AG10803 (cell line): ENCODE measurements at regions not wholly inside any gene's neighbourhood (a gene's known extent, or its start where the extent isn't known, plus 50 kb on each side); places are given as distances from the start of the nearest gene placed in this dataset.
"Not testable (repeated sequence)": the region's sequence is repeated elsewhere in the genome, so short reads cannot be mapped to it uniquely, and the experiment has no call there.

Source experiments
- DNase-seq: peaks from one replicate; pipeline ENCODE4 v3.0.0; 2010; ENCODE audit warnings: low read depth
- H3K4me3 ChIP-seq: 2 replicates; pipeline ENCODE4 v1.5.1; 2011; ENCODE audit warnings: mild to moderate bottlenecking, low read length, control low read depth
- TF ChIP-seq, protein P1 (sequence below): conservative IDR thresholded peaks from 2 replicates; pipeline ENCODE4 v1.5.1; 2011; ENCODE audit warnings: mild to moderate bottlenecking, low read length, control low read depth, inconsistent platforms

- TF ChIP-seq, protein P1, sequence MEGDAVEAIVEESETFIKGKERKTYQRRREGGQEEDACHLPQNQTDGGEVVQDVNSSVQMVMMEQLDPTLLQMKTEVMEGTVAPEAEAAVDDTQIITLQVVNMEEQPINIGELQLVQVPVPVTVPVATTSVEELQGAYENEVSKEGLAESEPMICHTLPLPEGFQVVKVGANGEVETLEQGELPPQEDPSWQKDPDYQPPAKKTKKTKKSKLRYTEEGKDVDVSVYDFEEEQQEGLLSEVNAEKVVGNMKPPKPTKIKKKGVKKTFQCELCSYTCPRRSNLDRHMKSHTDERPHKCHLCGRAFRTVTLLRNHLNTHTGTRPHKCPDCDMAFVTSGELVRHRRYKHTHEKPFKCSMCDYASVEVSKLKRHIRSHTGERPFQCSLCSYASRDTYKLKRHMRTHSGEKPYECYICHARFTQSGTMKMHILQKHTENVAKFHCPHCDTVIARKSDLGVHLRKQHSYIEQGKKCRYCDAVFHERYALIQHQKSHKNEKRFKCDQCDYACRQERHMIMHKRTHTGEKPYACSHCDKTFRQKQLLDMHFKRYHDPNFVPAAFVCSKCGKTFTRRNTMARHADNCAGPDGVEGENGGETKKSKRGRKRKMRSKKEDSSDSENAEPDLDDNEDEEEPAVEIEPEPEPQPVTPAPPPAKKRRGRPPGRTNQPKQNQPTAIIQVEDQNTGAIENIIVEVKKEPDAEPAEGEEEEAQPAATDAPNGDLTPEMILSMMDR, result no peak
- no peak overlapping the region for H3K4me3 ChIP-seq
- no peak for DNase-seq
Measured at GRCh38 chr3:125670352-125670751, 75.1 kb upstream of the OSBPL11 start.

DNA sequence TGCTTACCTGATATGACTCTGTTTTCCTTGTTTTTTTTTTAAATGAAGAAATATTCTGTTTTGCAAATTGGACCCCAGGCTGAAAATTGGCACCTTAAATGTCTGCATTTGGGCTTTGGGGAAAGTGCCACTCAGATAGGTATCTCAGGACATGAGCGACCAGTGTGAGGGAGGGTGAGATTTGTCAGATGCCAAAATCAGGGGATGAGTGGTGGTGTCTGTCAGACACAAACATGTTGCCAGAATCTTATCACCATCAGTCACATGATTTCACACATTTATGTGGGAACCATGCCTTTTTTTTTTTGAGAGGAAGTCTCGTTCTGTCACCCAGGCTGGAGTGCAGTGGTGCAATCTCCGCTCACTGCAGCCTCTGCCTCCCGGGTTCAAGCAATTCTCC, 75.6 kb upstream of the OSBPL11 start:
- no peak for DNase-seq
- no peak overlapping the region for H3K4me3 ChIP-seq
- TF ChIP-seq, protein P1, result no peak

DNA sequence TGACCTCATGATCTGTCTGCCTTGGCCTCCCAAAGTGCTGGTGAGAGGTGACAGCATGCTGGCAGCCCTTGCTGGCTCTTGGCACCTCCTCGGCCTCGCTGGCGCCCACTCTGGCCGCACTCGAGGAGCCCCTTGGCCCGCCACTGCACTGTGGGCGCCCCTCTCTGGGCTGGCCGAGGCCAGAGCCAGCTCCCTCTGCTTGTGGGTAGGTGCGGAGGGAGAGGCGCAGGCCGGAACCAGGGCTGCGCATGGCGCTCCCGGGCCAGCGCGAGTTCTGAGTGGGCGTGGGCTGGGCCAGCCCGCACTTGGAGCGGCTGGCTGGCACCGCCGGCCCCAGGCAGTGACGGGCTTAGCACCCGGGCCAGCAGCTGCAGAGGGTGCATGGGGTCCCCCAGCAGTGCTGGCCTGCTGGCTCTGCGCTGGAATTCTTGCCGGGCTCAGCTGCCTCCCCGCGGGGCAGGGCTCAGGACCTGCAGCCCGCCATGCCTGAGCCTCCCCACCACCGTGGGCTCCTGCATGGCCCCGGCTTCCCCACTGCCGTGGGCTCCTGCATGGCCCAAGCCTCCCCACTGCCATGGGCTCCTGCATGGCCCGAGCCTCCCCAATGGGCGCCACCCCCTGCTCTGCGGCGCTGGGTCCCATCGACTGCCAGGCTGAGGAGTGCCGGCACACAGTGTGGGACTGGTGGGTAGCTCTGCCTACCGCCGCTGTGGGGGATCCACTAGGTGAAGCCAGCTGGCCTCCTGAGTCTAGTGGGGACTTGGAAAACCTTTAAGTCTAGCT, 76.4 kb upstream of the OSBPL11 start:
- H3K4me3 ChIP-seq, result no peak overlapping the region
- TF ChIP-seq, protein P1, result no peak
- no peak for DNase-seq

DNA sequence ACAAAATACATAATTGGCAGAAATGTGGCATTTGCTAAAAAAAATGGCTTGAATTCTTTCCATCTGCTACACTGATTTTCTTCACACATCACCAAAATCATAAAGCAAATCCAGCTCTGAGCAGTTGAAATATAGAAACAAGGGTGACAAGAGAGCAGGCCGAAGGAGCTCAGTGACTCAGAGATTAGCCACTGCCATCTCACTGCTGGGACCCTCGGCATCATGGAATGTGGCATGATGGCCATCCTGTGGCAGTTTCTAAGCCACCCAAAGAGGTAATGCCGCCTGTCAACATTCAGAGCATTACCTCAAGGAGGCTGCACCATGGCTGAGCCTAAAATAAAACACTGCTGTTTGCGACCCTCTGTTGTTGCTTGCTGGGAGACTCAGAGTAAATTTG, 80.5 kb upstream of the OSBPL11 start:
- DNase-seq, result no peak
- no peak overlapping the region for H3K4me3 ChIP-seq
- TF ChIP-seq, protein P1, result no peak

GRCh38 chr3:125679258-125679657, 84.0 kb upstream of the OSBPL11 start:
- DNase-seq, result no peak
- no peak overlapping the region for H3K4me3 ChIP-seq
- TF ChIP-seq, protein P1, result no peak; the same call in 1 of the 2 replicates

DNA sequence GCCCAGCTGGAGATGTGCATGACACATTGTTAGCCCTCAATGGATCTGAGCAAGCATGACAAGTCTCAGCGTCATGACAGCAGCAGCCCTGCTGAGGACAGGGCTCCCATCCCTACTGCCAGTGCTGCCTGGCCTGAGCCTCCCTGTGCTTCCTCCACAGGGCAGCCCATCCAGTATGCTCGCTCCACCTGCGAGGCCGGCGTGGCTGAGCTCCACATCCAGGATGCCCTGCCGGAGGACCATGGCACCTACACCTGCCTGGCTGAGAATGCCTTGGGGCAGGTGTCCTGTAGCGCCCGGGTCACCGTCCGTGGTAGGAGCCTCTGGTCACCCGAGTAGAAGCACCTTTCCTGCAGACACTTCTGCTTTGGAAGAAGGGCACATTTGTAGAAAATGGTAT, 85.8 kb upstream of the OSBPL11 start:
- no peak overlapping the region for H3K4me3 ChIP-seq
- DNase-seq, result no peak
- TF ChIP-seq, protein P1, result no peak

GRCh38 chr3:125681906-125682305, 86.6 kb upstream of the OSBPL11 start:
- H3K4me3 ChIP-seq, DNase-seq: not testable (repeated sequence)

GRCh38 chr3:125682610-125683009, 87.3 kb upstream of the OSBPL11 start:
- peak; percentile 57 for DNase-seq
- H3K4me3 ChIP-seq, result not testable (repeated sequence)
